NCI-H226 (cell line): ENCODE measurements at regions not wholly inside any gene's neighbourhood (a gene's known extent, or its start where the extent isn't known, plus 50 kb on each side); places are given as distances from the start of the nearest gene placed in this dataset.
"Not testable (repeated sequence)": the region's sequence is repeated elsewhere in the genome, so short reads cannot be mapped to it uniquely, and the experiment has no call there.

Experiments used
- DNase-seq: peaks from one replicate; pipeline ENCODE4 v3.0.0-alpha.2; 2015

DNA sequence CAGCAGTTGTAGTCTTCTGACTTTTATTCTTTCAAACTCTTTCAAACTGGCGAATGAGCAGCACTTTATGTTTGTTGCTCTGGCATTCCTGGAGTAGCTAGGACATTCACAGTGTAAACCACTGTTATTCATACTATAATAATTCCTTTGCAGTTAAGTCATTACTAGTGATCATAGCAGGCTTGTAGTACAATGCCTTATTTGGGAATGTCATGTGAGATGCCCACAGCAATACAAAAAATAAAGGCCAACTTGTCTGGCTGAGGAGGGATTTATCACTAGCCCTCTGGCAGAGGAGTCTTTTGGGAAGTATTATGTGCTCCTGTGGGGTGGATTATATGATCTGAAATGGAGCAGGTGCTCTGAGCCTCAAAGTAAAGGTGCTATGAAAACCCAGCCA, 197.2 kb downstream of the VGLL3 start:
- peak; percentile 91 for DNase-seq

GRCh38 chr3:86792316-86792715, 198.6 kb downstream of the VGLL3 start:
- DNase-seq, result peak; percentile 49

GRCh38 chr3:86790884-86791549, 199.9 kb downstream of the VGLL3 start:
- no peak for DNase-seq

DNA sequence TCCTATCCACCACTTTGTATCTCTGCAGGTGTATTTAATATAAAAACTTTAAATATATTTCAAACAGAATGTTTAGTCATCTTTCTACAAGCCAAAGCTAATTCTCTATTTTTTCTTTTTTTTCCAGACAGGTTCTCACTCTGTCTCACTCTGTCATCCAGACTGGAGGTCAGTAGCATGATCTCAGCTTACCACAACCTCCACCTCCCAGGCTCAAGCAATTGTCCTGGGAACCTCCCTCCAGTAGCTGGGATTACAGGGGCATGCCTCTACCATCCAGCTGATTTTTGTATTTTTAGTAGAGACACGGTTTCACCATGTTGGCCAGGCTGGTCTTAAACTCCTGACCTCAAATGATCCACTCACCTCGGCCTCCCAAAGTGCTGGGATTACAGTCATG, 202.6 kb downstream of the VGLL3 start:
- DNase-seq, result peak; percentile 22

DNA sequence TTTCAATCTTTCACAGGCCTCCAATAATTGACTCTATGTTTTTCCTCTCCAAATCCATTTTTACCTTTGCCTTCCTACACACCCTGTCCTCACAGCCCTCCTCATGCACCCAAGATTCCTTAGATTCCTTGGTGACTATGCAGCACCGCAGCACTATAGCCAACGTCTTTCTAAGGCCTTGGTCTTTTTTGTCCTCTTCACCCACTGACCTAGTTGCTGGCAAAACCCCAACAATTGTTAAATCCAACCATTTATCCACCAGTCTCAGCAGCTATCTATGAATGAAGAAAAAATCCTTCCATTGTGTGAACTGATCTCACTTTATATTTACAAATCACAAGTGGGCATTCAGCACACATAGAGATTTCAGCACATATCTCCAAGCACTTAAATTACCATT, 203.9 kb downstream of the VGLL3 start:
- DNase-seq, result peak; percentile 45

GRCh38 chr3:86785386-86785785, 205.6 kb downstream of the VGLL3 start:
- peak; percentile 17 for DNase-seq

DNA sequence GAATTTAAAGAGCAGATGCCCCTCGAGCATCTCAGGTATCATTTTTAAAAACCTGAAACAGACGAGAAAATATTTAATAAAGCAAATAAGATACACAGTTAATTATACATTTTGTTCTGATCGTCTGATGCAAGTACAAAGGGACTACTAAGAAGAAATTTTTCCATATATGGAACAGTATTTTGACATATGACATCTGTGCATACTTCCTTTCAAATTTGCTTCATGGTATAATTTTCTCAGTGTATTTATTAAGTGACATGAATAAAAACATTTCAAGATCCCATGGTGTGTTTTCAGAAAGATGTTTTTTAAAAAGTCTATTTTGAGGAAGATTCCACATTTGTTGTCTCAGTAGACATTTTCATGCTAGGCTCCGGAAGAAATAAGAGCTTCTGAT, 208.1 kb downstream of the VGLL3 start:
- no peak for DNase-seq

- DNase-seq, result no peak
Observed at GRCh38 chr3:86782286-86782685, 208.7 kb downstream of the VGLL3 start.

DNA sequence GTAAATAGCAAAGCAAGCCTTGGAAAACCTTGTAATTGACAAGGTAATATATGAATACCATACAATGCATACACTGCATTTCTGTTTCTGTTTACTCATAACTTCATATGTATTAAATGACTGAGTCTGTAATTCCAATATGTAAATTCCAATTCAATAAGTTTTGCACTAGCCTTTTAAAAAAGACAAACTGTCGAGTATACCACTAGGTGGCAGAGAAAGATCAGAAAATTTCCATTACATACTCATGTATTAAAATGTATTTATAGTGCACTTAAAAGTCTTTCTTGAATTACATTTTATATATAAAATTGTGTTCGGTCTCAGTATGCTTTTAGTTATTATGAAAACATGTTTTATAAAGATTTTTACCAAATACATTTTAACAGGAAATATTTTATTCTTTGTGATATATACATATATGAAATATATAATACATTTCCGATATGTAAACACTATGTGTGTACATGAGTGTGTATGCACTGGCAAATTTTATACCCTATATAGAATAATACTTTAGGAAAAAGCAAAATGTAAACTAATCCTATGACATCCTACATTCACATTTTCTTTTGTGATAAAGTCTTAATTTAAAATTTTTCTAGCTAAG, 216.8 kb downstream of the VGLL3 start:
- DNase-seq, result no peak

GRCh38 chr3:86772699-86773098, 218.2 kb downstream of the VGLL3 start:
- DNase-seq, result no peak

DNA sequence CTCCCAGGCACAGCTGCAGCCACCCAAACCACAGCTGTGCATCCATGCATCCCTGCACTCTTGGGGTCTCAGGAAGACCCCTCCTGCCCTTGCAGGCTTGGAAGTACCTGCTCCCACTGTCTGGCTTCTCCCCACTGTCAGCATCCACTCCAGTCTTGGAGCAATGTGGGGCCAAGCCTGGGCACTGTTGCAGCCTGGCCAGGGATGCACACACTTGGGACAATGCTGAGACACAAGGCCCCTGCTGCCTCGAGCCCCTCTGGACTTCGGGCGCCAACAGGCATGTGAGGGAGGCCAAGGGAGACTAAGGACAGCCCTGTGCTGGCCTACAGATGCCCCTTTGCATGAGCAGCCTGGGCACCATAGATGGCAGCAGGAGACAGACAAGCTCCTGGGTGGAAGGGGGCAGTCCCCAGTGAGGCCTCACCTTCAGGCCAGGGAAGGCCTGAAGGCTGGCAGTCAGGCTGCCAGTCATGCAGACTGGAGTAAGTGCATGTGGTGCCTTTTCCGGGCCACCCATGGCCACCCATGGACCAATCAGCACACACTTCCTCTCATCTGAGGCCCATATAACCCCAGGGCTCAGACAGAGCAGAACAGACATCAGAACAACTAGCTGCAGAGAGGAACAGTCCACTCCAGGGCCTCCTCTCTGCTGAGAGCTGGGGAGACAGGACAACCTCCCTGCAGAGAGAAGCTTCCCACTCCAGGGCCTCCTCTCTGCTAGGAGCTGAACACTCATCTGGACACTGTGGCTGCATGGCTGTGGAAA, 219.0 kb downstream of the VGLL3 start:
- DNase-seq, result no peak

DNA sequence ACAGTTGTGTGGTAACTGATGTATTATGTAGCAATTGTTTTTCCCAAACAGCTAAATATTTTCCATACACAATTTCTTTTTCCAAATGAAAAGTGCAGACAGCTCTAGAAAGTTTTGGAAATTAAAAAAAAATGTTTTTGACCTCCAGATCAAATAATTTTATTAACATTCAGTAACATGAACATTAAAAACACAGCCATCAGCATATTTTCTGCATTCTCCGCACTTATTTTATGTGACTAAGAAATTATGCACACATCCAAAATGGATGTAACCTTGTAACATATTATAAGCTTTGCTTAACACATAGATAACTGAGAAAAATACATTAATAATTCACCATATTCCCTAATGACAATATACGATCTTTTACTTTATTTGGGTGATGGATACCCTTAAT, 224.6 kb downstream of the VGLL3 start:
- DNase-seq, result no peak

DNA sequence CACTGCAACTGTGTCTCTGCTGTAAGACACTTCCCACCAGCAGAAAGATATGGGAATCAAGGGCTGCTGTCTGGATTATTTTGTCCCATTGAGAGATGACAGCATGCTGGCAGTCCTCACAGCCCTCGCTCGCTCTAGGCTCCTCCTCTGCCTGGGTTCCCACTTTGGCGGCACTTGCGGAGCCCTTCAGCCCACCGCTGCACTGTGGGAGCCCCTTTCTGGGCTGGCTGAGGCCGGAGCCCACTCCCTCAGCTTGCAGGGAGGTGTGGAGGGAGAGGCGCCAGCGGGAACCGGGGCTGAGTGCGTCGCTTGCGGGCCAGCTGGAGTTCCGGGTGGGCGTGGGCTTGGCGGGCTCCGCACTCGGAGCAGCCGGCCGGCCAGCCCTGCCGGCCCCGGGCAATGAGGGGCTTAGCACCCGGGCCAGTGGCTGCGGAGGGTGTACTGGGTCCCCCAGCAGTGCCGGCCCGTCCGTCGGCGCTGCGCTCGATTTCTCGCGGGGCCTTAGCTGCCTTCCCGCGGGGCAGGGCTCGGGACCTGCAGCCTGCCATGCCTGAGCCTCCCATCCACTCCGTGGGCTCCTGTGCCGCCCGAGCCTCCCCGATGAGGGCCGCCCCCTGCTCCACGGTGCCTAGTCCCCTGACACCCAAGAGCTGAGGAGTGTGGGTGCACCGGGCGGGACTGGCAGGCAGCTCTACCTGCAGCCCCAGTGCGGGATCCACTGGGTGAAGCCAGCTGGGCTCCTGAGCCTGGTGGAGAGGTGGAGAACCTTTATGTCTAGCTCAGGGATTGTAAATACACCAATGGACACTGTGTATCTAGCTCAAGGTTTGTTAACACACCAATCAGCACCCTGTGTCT, 233.4 kb downstream of the VGLL3 start:
- not testable (repeated sequence) for DNase-seq

- DNase-seq, result no peak
Observed at GRCh38 chr3:86748015-86748414, 242.9 kb downstream of the VGLL3 start.

- no peak for DNase-seq
Observed at GRCh38 chr3:86744051-86744450, 246.9 kb downstream of the VGLL3 start.

DNA sequence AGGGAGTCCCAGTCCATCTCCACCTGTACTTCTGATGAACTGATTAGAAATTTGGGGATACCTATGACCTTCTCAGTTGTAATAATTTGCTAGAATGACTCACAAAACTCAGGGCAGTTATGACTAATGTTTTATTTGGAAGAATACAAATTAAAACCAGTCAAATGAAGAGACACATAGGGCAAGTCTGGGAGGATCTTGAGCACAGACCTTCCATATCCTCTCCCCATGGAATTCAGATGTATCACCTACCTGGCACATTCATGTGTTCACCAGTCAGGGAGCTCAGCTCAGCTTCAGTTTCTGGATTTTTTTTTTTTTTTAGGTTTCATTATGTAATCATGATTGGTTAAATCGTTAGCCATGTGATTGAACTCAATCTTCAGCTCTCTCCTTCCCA, 247.7 kb downstream of the VGLL3 start:
- DNase-seq, result no peak

- no peak for DNase-seq
Observed at GRCh38 chr3:86740751-86741150, 250.2 kb downstream of the VGLL3 start.

DNA sequence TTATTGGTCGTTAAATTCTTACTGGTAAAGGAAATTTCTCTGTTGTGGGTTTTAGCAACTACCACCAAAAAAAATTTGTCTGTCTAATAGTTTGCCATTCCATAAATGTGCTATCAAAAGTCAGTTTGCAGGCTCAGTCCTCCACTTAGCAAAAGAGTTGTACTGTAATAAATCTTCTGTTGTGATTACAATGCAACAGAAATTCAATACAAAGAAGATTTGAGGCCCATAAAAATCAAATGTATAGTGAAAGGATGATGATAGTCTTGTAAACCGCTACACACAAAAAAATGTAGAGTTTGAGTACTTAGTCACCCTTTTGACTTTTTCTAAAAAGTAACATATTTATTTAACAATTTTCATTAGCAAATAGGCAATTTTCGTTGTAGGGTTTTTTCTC, 251.7 kb downstream of the VGLL3 start:
- no peak for DNase-seq

GRCh38 chr3:86738684-86739083, 252.3 kb downstream of the VGLL3 start:
- DNase-seq, result no peak

DNA sequence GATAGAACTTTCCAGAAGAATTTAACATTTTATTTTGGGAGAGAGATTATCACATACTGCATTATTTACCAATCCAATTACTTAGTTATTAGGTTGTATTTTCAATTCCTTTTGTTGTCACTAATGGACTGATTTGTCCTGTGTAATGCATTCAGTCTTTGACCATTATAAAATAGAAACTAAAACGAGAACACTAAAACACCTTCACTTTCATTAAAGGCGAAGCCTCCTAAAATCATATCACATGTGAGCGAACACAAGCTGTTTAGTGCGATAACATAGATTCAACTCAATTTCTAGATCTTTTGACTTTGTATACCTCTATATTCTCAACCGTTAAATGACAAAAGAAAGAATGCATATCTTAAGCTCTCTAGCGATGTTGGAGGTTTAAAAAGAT, 253.4 kb downstream of the VGLL3 start:
- no peak for DNase-seq

DNA sequence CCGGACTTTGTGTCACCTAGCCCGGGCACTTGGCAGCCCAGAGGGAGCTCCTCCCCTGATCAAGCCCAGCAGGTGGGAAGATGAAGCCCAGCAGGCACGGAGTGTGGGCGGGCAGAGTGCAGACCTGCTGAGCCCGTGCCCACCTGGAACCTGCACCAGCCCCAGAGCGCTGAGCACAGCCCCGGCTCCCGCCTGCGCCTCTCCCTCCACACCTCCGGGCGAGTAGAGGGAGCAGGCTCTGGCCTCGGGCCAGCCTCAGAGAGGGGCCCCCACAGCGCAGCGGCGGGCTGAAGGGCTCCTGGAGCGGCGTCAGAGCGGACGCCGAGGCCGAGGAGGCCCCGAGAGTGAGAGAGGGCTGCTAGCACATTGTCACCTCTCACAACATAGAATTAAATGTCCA, 257.7 kb downstream of the VGLL3 start:
- DNase-seq, result no peak

GRCh38 chr3:86731501-86731901, 259.4 kb downstream of the VGLL3 start:
- DNase-seq, result no peak

DNA sequence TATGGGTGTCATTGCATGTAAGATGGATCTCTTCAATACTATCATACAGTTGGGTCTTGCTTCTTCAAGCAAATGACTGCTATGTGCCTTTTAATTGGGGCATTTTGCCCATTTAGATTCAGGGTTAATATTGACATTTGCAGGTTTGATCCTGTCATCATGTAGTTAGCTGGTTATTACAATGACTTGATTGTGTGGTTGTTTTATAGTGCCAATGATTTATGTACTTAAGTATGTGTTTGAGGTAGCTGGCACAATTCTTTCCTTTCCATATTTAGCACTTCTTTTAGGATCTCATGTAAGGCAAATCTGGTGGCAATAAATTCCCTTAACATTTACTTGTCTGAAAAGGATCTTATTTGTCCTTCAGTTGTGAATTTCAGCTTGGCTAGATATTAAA, 267.5 kb downstream of the VGLL3 start:
- no peak for DNase-seq
